PC-3 (cell line): ENCODE measurements at regions not wholly inside any gene's neighbourhood (a gene's known extent, or its start where the extent isn't known, plus 50 kb on each side); places are given as distances from the start of the nearest gene placed in this dataset.
A peak's percentile ranks its signal among the peaks of the same experiment; 100 is the strongest.
"Not testable (repeated sequence)": the region's sequence is repeated elsewhere in the genome, so short reads cannot be mapped to it uniquely, and the experiment has no call there.

Source experiments
- ATAC-seq: fragments of 200-7000 bp; cut with Tn5 transposase; 2 replicates; pipeline ENCODE4 v1.9.1; 2020; ENCODE audit warnings: mild to moderate bottlenecking, moderate library complexity
- BruUV-seq: library from RNA; stranded (reverse); fragments of 400-500 nt; replicated peaks from 2 replicates; lab custom pipeline; 2021; lab: Mats Ljungman, UMichigan
- CTCF ChIA-PET: fragments of 300-600 bp; sonication (Branson Sonifier 250); formaldehyde crosslinking; loops from one replicate; lab custom pipeline; 2022; ENCODE audit warnings: antibody characterized with exemption; lab: Charles Lee
- POLR2A ChIA-PET: fragments of 300-600 bp; sonication (Branson Sonifier 250); formaldehyde crosslinking; loops from one replicate; lab custom pipeline; 2022; ENCODE audit warnings: antibody characterized with exemption; ENCODE audit not compliant: unreplicated experiment; lab: Charles Lee
- DNase-seq: peaks from one replicate; pipeline ENCODE4 v3.0.0-alpha.2; 2015
- H2AFZ ChIP-seq: fragments of 300-600 bp; sonication (generic); 2 replicates; pipeline ENCODE4 v1.6.0; 2016; ENCODE audit warnings: antibody characterized with exemption, low read length
- H3F3A ChIP-seq: fragments of 300-600 bp; sonication (generic); one replicate; pipeline ENCODE4 v1.6.0; 2017; ENCODE audit warnings: antibody characterized with exemption, low read length, control low read depth, mild to moderate bottlenecking; ENCODE audit not compliant: unreplicated experiment
- H3K27ac ChIP-seq: fragments of 300-600 bp; sonication (generic); 2 replicates; pipeline ENCODE4 v1.5.1; 2016; ENCODE audit warnings: mild to moderate bottlenecking, low read length
- H3K27me3 ChIP-seq: fragments of 300-600 bp; sonication (generic); 2 replicates; pipeline ENCODE4 v1.6.1; 2016; ENCODE audit warnings: low read length, mixed read lengths
- H3K36me3 ChIP-seq: fragments of 300-600 bp; sonication (generic); 2 replicates; pipeline ENCODE4 v1.6.1; 2016; ENCODE audit warnings: low read depth, mixed run types, low read length, mixed read lengths
- H3K4me1 ChIP-seq: fragments of 300-600 bp; sonication (generic); 2 replicates; pipeline ENCODE4 v1.5.1; 2016; ENCODE audit warnings: low read length; ENCODE audit not compliant: insufficient read depth
- H3K4me2 ChIP-seq: fragments of 300-600 bp; sonication (generic); 2 replicates; pipeline ENCODE4 v1.6.0; 2016; ENCODE audit warnings: low read length
- H3K4me3 ChIP-seq: fragments of 300-600 bp; sonication (generic); 2 replicates; pipeline ENCODE4 v1.5.1; 2016; ENCODE audit warnings: mild to moderate bottlenecking, low read length, mixed read lengths
- H3K79me2 ChIP-seq: fragments of 300-600 bp; sonication (generic); 2 replicates; pipeline ENCODE4 v1.6.1; 2017; ENCODE audit warnings: low read length, mixed read lengths
- H3K9ac ChIP-seq: fragments of 300-600 bp; sonication (generic); 2 replicates; pipeline ENCODE4 v1.6.0; 2016; ENCODE audit warnings: mild to moderate bottlenecking, low read length
- H3K9me2 ChIP-seq: fragments of 300-600 bp; sonication (generic); replicated peaks from 2 replicates; pipeline ENCODE4 v1.6.1; 2016; ENCODE audit warnings: mixed run types, low read length, mixed read lengths
- H3K9me3 ChIP-seq: fragments of 300-600 bp; sonication (generic); 2 replicates; pipeline ENCODE4 v1.6.1; 2016; ENCODE audit warnings: low read length, mixed read lengths
- H4K20me1 ChIP-seq: fragments of 300-600 bp; sonication (generic); 2 replicates; pipeline ENCODE4 v1.6.1; 2016; ENCODE audit warnings: low read length, mixed read lengths
- EZH2 ChIP-seq: fragments of 300-600 bp; sonication (generic); IDR thresholded peaks from one replicate; pipeline ENCODE4 v1.6.1; 2017; ENCODE audit warnings: antibody characterized with exemption, mild to moderate bottlenecking, low read length; ENCODE audit not compliant: unreplicated experiment
- EZH2phosphoT487 ChIP-seq: fragments of 300-600 bp; sonication (generic); IDR thresholded peaks from 2 replicates; pipeline ENCODE4 v1.6.1; 2018; ENCODE audit warnings: mild to moderate bottlenecking, antibody characterized with exemption, low read length, borderline replicate concordance
- intact Hi-C: fragments of 100-400 bp; cut with micrococcal nuclease; formaldehyde crosslinking; loops from 2 replicates; pipeline ENCODE4 v1.9.0; 2023
- TF ChIP-seq, protein P1 (sequence below): fragments of 300-600 bp; sonication (generic); conservative IDR thresholded peaks from 2 replicates; pipeline ENCODE4 v1.5.1; 2017; ENCODE audit warnings: antibody characterized with exemption, low read depth, mild to moderate bottlenecking, low read length

DNA sequence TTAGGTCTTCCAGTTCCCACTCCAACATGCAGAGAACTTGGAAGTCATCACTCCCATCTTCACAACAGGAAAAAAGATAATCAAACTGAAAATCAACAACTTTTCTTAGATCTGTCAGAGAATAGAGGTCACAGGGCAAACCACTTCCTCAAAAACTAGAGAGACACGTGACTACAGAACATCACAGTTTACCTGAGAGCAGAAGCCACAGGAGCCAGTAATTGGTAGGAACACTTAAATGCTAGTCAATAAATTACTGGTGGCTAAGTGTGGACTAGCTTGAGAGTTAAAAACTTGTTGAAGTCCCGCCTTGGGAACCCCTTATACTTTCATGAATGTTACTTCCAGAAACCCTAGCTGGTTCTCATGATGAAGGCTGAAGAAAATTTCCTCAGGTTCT lies 81.1 kb downstream of the THSD1 start:
- ATAC-seq, H3K4me3 ChIP-seq, H3F3A ChIP-seq, H3K79me2 ChIP-seq, DNase-seq, H3K9ac ChIP-seq, POLR2A ChIA-PET, H3K4me1 ChIP-seq, H3K27ac ChIP-seq, intact Hi-C loops, BruUV-seq, H3K27me3 ChIP-seq, CTCF ChIA-PET, H3K9me2 ChIP-seq, H3K4me2 ChIP-seq, H4K20me1 ChIP-seq, H3K36me3 ChIP-seq, H3K9me3 ChIP-seq, H2AFZ ChIP-seq: not testable (repeated sequence)

DNA sequence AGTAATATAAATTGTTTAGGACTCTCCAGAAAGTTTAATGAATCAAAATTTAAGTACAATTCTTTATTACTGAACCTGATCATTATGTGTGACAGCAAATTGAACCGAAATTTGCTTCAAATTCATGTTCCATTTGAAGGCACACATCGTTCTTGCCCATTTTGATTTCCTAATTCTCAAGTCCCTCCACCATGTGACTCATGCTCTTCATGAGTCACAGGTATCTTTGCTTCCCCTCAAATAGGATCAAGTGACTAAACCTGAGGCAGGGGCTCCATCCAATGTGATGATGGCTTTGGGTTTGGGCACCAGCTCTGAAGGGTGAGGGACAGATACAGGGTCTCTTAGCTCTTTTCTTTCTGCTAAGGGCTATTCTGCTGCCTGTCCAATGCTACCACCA lies 86.1 kb downstream of the THSD1 start:
- H3K36me3 ChIP-seq = no peaks in the 10 kb centered on the region
- CTCF ChIA-PET = no interaction called here
- no peak overlapping the region for H3K4me2 ChIP-seq
- H3K79me2 ChIP-seq = no peaks in the 10 kb centered on the region
- no peak overlapping the region for H3K4me3 ChIP-seq
- no peaks in the 10 kb centered on the region for H3K9me2 ChIP-seq
- no peaks in the 10 kb centered on the region for H3K9me3 ChIP-seq
- H3K9ac ChIP-seq = no peak overlapping the region
- no peaks in the 10 kb centered on the region for H3F3A ChIP-seq
- TF ChIP-seq EZH2 (no peak), EZH2phosphoT487 (no peak)
- TF ChIP-seq, protein P1, sequence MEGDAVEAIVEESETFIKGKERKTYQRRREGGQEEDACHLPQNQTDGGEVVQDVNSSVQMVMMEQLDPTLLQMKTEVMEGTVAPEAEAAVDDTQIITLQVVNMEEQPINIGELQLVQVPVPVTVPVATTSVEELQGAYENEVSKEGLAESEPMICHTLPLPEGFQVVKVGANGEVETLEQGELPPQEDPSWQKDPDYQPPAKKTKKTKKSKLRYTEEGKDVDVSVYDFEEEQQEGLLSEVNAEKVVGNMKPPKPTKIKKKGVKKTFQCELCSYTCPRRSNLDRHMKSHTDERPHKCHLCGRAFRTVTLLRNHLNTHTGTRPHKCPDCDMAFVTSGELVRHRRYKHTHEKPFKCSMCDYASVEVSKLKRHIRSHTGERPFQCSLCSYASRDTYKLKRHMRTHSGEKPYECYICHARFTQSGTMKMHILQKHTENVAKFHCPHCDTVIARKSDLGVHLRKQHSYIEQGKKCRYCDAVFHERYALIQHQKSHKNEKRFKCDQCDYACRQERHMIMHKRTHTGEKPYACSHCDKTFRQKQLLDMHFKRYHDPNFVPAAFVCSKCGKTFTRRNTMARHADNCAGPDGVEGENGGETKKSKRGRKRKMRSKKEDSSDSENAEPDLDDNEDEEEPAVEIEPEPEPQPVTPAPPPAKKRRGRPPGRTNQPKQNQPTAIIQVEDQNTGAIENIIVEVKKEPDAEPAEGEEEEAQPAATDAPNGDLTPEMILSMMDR = no peak
- no peaks in the 10 kb centered on the region for H4K20me1 ChIP-seq
- ATAC-seq (no peak), DNase-seq (peak; percentile 15)
- intact Hi-C loops = no loop called here
- no peaks in the 10 kb centered on the region for H3K27me3 ChIP-seq
- no TSS peak for BruUV-seq
- H2AFZ ChIP-seq = no peak overlapping the region
- POLR2A ChIA-PET = no interaction called here
- no peak overlapping the region for H3K27ac ChIP-seq
- H3K4me1 ChIP-seq = no peaks in the 10 kb centered on the region

DNA sequence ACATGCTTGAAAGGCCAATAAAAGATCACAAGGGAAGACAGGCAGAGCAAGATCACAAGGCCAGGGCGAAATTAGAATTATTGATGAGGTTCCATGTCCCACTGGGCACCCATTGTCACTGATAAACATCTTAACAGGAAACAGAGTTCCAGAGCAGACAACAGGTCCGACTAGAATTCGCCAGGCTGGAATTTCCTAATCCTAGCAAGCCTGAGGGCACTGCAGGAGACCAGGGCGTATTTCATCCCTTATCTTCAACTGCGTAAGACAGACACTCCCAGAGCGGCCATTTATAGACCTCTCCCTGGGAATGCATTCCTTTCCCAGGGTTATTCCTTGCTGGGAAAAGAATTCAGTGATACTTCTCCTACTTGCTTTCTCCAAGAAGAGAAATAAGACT lies 96.1 kb downstream of the THSD1 start:
- H4K20me1 ChIP-seq, H3K9me3 ChIP-seq, POLR2A ChIA-PET, H3K36me3 ChIP-seq, CTCF ChIA-PET, H3K4me3 ChIP-seq, H3K27ac ChIP-seq, DNase-seq, BruUV-seq, H3K79me2 ChIP-seq, H3K4me1 ChIP-seq, H3F3A ChIP-seq, intact Hi-C loops, H2AFZ ChIP-seq, H3K27me3 ChIP-seq, ATAC-seq, H3K4me2 ChIP-seq, H3K9ac ChIP-seq, H3K9me2 ChIP-seq: not testable (repeated sequence)

DNA sequence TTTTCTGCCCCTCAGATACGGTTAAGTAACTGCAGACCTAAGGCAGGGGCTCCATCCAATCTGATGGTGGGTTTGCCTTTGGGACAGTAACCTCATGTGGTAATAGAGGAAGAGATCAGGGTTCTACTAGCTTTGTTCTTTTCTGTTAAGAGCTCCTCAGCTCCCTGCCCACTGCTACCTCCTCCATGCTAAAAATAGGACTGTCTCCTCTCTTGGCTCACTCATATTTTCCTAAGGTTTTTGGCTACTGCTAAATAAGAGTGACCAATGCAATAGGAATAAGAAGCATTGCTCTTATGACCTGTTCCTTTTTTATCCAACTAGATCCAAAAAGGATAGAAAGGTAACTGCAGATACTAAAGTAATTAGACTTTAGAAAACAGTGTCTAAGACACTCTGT lies 99.6 kb downstream of the THSD1 start:
- H3K36me3 ChIP-seq, POLR2A ChIA-PET, ATAC-seq, H2AFZ ChIP-seq, H3K9ac ChIP-seq, H3K4me3 ChIP-seq, H4K20me1 ChIP-seq, H3F3A ChIP-seq, CTCF ChIA-PET, H3K9me2 ChIP-seq, BruUV-seq, H3K27me3 ChIP-seq, DNase-seq, H3K79me2 ChIP-seq, H3K27ac ChIP-seq, H3K4me1 ChIP-seq, intact Hi-C loops, H3K9me3 ChIP-seq, H3K4me2 ChIP-seq: not testable (repeated sequence)

DNA sequence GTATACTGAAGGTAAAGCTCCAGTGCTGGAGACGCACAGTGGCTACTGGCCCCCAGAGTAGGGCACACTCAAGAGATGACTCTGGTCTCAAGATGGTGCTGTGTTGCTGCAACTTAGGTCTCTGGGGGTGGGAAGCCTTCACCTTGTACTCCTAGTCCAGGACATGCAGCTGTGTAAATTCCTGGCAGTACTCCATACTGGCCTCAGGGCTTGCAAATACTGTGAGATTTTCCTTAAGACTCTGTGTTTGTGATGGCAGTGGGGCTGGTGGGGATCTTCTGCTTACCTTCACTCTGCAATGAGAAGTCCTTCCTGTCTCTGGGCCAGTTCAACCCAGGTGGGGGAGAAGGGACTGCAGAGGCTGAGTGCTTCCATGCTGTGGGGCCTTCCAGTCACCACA lies 102.9 kb downstream of the THSD1 start:
- BruUV-seq, ATAC-seq, H3K9me2 ChIP-seq: not testable (repeated sequence)

DNA sequence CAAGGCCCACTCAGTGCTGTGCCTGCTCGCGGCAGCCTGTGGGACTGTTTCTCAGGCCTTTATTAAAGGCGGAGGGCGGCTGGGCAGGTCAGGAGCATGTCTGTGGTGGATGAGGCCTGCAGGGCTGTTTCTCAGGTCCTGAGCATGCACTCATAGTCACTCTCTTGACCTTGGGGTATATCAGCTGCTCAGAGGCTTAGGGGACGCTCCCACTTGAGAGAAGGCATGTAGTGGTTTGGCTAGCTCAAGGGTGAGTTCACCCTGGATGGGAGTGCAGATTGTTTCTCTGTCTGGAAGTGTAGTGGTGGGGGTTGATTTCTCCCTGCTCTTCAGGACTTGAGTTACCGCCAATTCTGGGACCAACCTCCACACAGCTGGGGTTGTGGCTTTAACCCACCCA lies 103.3 kb downstream of the THSD1 start:
- intact Hi-C loops, H3K79me2 ChIP-seq: not testable (repeated sequence)

More for the DNA sequence above, 102.9 kb downstream of the THSD1 start:
- H3K4me1 ChIP-seq, H3F3A ChIP-seq, POLR2A ChIA-PET, H3K79me2 ChIP-seq, H3K27me3 ChIP-seq, H4K20me1 ChIP-seq, H3K4me3 ChIP-seq, H3K4me2 ChIP-seq, H2AFZ ChIP-seq, DNase-seq, intact Hi-C loops, CTCF ChIA-PET, H3K9ac ChIP-seq, H3K36me3 ChIP-seq, H3K9me3 ChIP-seq, H3K27ac ChIP-seq: not testable (repeated sequence)

More for the DNA sequence above, 103.3 kb downstream of the THSD1 start:
- H3K9me3 ChIP-seq, POLR2A ChIA-PET, H3K27me3 ChIP-seq, H3K4me3 ChIP-seq, H3K4me2 ChIP-seq, H3K9me2 ChIP-seq, H3K4me1 ChIP-seq, H2AFZ ChIP-seq, H3K27ac ChIP-seq, ATAC-seq, H4K20me1 ChIP-seq, BruUV-seq, H3K9ac ChIP-seq, DNase-seq, CTCF ChIA-PET, H3K36me3 ChIP-seq, H3F3A ChIP-seq: not testable (repeated sequence)
